ENCODE measurements at regions not wholly inside any gene's neighbourhood (a gene's known extent, or its start where the extent isn't known, plus 50 kb on each side); places are given as distances from the start of the nearest gene placed in this dataset.
"Not testable (repeated sequence)": the region's sequence is repeated elsewhere in the genome, so short reads cannot be mapped to it uniquely, and the experiment has no call there.

GRCh38 chr9:30089428-30089827 lies 2295.0 kb upstream of the ACO1 start:
- no peak for TF ChIP-seq EZH2 (IDR thresholded peaks at IDR 0.05; ENCODE audit: low read length)
- Histone ChIP-seq H3K4me2 (ENCODE audit: control insufficient read depth, extremely low read depth, insufficient read depth, low read depth, low read length) (no peak overlapping the region), H3K4me3 (ENCODE audit: control insufficient read depth in 2 of 3, extremely low read depth in 1 of 3, insufficient read depth in 2 of 3, low read depth in 1 of 3, low read length in 3 of 3) (no peak overlapping the region), H3K9me1 (ENCODE audit: control insufficient read depth, extremely low read depth, insufficient read depth, low read length) (no peaks in the 10 kb centered on the region), H3K27ac (ENCODE audit: control insufficient read depth, insufficient read depth, low read length) (no peak overlapping the region), H4K20me1 (ENCODE audit: control insufficient read depth, extremely low read depth, insufficient read depth, low read length) (no peaks in the 10 kb centered on the region), H3K27me3 (ENCODE audit: control insufficient read depth, extremely low read depth, insufficient read depth, low read length) (no peaks in the 10 kb centered on the region), H3K79me2 (ENCODE audit: control insufficient read depth, insufficient read depth, low read length) (no peaks in the 10 kb centered on the region), H3K4me1 (ENCODE audit: control insufficient read depth, extremely low read depth, insufficient read depth, low read length) (no peaks in the 10 kb centered on the region), H3K9ac (ENCODE audit: control insufficient read depth, extremely low read depth, insufficient read depth, low read length) (no peak overlapping the region), H3K36me3 (ENCODE audit: control insufficient read depth in 2 of 2, extremely low read depth in 1 of 2, insufficient read depth in 2 of 2, low read length in 2 of 2) (no peaks in the 10 kb centered on the region), H2AFZ (ENCODE audit: control insufficient read depth, low read length) (no peak overlapping the region), H3K9me3 (ENCODE audit: control insufficient read depth, low read depth, low read length) (no peaks in the 10 kb centered on the region)
- DNase-seq (ENCODE audit: low read depth, low spot score): no peak
- FAIRE-seq: no peak
- dilution Hi-C loops (cut with MboI; ENCODE audit: extremely low pct_ligation_motif_present, low sequenced_read_pairs): no loop called here

- no peak overlapping the region for H3K4me2 ChIP-seq (ENCODE audit: control insufficient read depth, extremely low read depth, insufficient read depth, low read depth, low read length)
- no peak overlapping the region for H2AFZ ChIP-seq (ENCODE audit: control insufficient read depth, low read length)
- no peaks in the 10 kb centered on the region for H3K27me3 ChIP-seq (ENCODE audit: control insufficient read depth, extremely low read depth, insufficient read depth, low read length)
- H3K9ac ChIP-seq (ENCODE audit: control insufficient read depth, extremely low read depth, insufficient read depth, low read length): no peak overlapping the region
- no peak for TF ChIP-seq EZH2 (IDR thresholded peaks at IDR 0.05; ENCODE audit: low read length)
- TF ChIP-seq CTCF (optimal IDR thresholded peaks at IDR 0.05 in 1 of 3, IDR thresholded peaks at IDR 0.05 in 1 of 3, conservative IDR thresholded peaks at IDR 0.05 in 1 of 3; ENCODE audit: extremely low read depth in 1 of 3, insufficient read depth in 2 of 3, low read length in 3 of 3): no peak
- no peaks in the 10 kb centered on the region for H3K9me1 ChIP-seq (ENCODE audit: control insufficient read depth, extremely low read depth, insufficient read depth, low read length)
- H3K27ac ChIP-seq (ENCODE audit: control insufficient read depth, insufficient read depth, low read length): no peak overlapping the region
- FAIRE-seq: no peak
- no peaks in the 10 kb centered on the region for H3K4me1 ChIP-seq (ENCODE audit: control insufficient read depth, extremely low read depth, insufficient read depth, low read length)
- no peak overlapping the region for H3K4me3 ChIP-seq (ENCODE audit: control insufficient read depth in 2 of 3, extremely low read depth in 1 of 3, insufficient read depth in 2 of 3, low read depth in 1 of 3, low read length in 3 of 3)
- H4K20me1 ChIP-seq (ENCODE audit: control insufficient read depth, extremely low read depth, insufficient read depth, low read length): no peaks in the 10 kb centered on the region
- no peaks in the 10 kb centered on the region for H3K36me3 ChIP-seq (ENCODE audit: control insufficient read depth in 2 of 2, extremely low read depth in 1 of 2, insufficient read depth in 2 of 2, low read length in 2 of 2)
- dilution Hi-C loops (cut with MboI; ENCODE audit: extremely low pct_ligation_motif_present, low sequenced_read_pairs): no loop called here
- no peaks in the 10 kb centered on the region for H3K9me3 ChIP-seq (ENCODE audit: control insufficient read depth, low read depth, low read length)
- H3K79me2 ChIP-seq (ENCODE audit: control insufficient read depth, insufficient read depth, low read length): no peaks in the 10 kb centered on the region
- no peak for DNase-seq (ENCODE audit: low read depth, low spot score)
These were observed 2280.6 kb upstream of the ACO1 start for GRCh38 chr9:30103647-30104394.

- H3K9me1 ChIP-seq (ENCODE audit: control insufficient read depth, extremely low read depth, insufficient read depth, low read length); H4K20me1 ChIP-seq (ENCODE audit: control insufficient read depth, extremely low read depth, insufficient read depth, low read length); H3K79me2 ChIP-seq (ENCODE audit: control insufficient read depth, insufficient read depth, low read length); H3K9me3 ChIP-seq (ENCODE audit: control insufficient read depth, low read depth, low read length); H3K4me1 ChIP-seq (ENCODE audit: control insufficient read depth, extremely low read depth, insufficient read depth, low read length); DNase-seq (ENCODE audit: low read depth, low spot score); H3K27me3 ChIP-seq (ENCODE audit: control insufficient read depth, extremely low read depth, insufficient read depth, low read length); dilution Hi-C loops (cut with MboI; ENCODE audit: extremely low pct_ligation_motif_present, low sequenced_read_pairs); H3K4me3 ChIP-seq (ENCODE audit: control insufficient read depth in 2 of 3, extremely low read depth in 1 of 3, insufficient read depth in 2 of 3, low read depth in 1 of 3, low read length in 3 of 3); H2AFZ ChIP-seq (ENCODE audit: control insufficient read depth, low read length); H3K27ac ChIP-seq (ENCODE audit: control insufficient read depth, insufficient read depth, low read length); FAIRE-seq; H3K4me2 ChIP-seq (ENCODE audit: control insufficient read depth, extremely low read depth, insufficient read depth, low read depth, low read length); H3K9ac ChIP-seq (ENCODE audit: control insufficient read depth, extremely low read depth, insufficient read depth, low read length); H3K36me3 ChIP-seq (ENCODE audit: control insufficient read depth in 2 of 2, extremely low read depth in 1 of 2, insufficient read depth in 2 of 2, low read length in 2 of 2): not testable (repeated sequence)
These were observed 2277.3 kb upstream of the ACO1 start for GRCh38 chr9:30107134-30107533.

Data from keratinocyte (primary cell).